WTC11 (cell line): ENCODE measurements at regions not wholly inside any gene's neighbourhood (a gene's known extent, or its start where the extent isn't known, plus 50 kb on each side); places are given as distances from the start of the nearest gene placed in this dataset.

Source experiments
- ATAC-seq: fragments of 200-7000 bp; cut with Tn5 transposase; 2 replicates; pipeline ENCODE4 v1.10.0; 2021; ENCODE audit warnings: mild to moderate bottlenecking, moderate library complexity
- CTCF ChIA-PET: fragments of 300-600 bp; sonication (Branson Sonifier 250); formaldehyde crosslinking; loops from one replicate; lab custom pipeline; 2021; ENCODE audit warnings: antibody characterized with exemption; lab: Charles Lee
- POLR2A ChIA-PET: fragments of 350-600 bp; sonication (Branson Sonifier 250); formaldehyde crosslinking; loops from one replicate; lab custom pipeline; 2021; ENCODE audit warnings: antibody characterized with exemption; lab: Charles Lee
- DNase-seq: peaks from one replicate; pipeline ENCODE4 v3.0.0; 2021; ENCODE audit warnings: low spot score
- H3K27ac Mint-ChIP-seq: 2 replicates; pipeline ENCODE4 v1.8.0; 2021; ENCODE audit warnings: mixed read lengths
- H3K27me3 Mint-ChIP-seq: 2 replicates; pipeline ENCODE4 v1.8.0; 2021; ENCODE audit warnings: low read depth, mild to moderate bottlenecking, moderate library complexity, mixed read lengths
- H3K36me3 Mint-ChIP-seq: 2 replicates; pipeline ENCODE4 v1.8.0; 2021; ENCODE audit warnings: mixed read lengths
- H3K4me1 Mint-ChIP-seq: 2 replicates; pipeline ENCODE4 v1.8.0; 2022; ENCODE audit warnings: mixed read lengths
- H3K4me3 Mint-ChIP-seq: 2 replicates; pipeline ENCODE4 v1.8.0; 2021; ENCODE audit warnings: mild to moderate bottlenecking, moderate library complexity, mixed read lengths
- H3K9me3 Mint-ChIP-seq: 2 replicates; pipeline ENCODE4 v1.8.0; 2021; ENCODE audit warnings: mixed read lengths
- CBFB ChIP-seq: sonication (generic); formaldehyde crosslinking; IDR thresholded peaks from 2 replicates; pipeline ENCODE4 v1.8.1; 2022; ENCODE audit warnings: mild to moderate bottlenecking, low read depth, missing genetic modification reagents
- CDX4 ChIP-seq: fragments of 250-450 bp; sonication (Bioruptor Pico); IDR thresholded peaks from 2 replicates; pipeline ENCODE4 v1.9.0; 2021; ENCODE audit warnings: moderate library complexity, mild to moderate bottlenecking, inconsistent platforms, borderline replicate concordance
- CREB1 ChIP-seq: sonication (generic); formaldehyde crosslinking; IDR thresholded peaks from 2 replicates; pipeline ENCODE4 v1.8.0; 2023; ENCODE audit warnings: mild to moderate bottlenecking, missing genetic modification reagents
- FOXP4 ChIP-seq: sonication (generic); formaldehyde crosslinking; IDR thresholded peaks from 2 replicates; pipeline ENCODE4 v1.8.0; 2022; ENCODE audit warnings: mild to moderate bottlenecking, missing genetic modification reagents
- IRF2 ChIP-seq: sonication (generic); formaldehyde crosslinking; IDR thresholded peaks from 2 replicates; pipeline ENCODE4 v1.8.0; 2022; ENCODE audit warnings: low read depth, missing genetic modification reagents, borderline replicate concordance
- JAZF1 ChIP-seq: fragments of 250-450 bp; sonication (Bioruptor Pico); IDR thresholded peaks from 2 replicates; pipeline ENCODE4 v1.9.0; 2021; ENCODE audit warnings: moderate library complexity, mild to moderate bottlenecking, inconsistent platforms
- MYBL2 ChIP-seq: sonication (generic); formaldehyde crosslinking; IDR thresholded peaks from 2 replicates; pipeline ENCODE4 v1.8.1; 2023; ENCODE audit warnings: mild to moderate bottlenecking, moderate library complexity, missing genetic modification reagents
- NR1H2 ChIP-seq: sonication (generic); formaldehyde crosslinking; IDR thresholded peaks from 2 replicates; pipeline ENCODE4 v1.9.0; 2021; ENCODE audit warnings: mild to moderate bottlenecking, moderate library complexity, missing genetic modification reagents
- PRRX2 ChIP-seq: fragments of 250-450 bp; sonication (Bioruptor Pico); IDR thresholded peaks from 2 replicates; pipeline ENCODE4 v1.8.0; 2021; ENCODE audit warnings: mild to moderate bottlenecking
- RELA ChIP-seq: sonication (generic); formaldehyde crosslinking; IDR thresholded peaks from 2 replicates; pipeline ENCODE4 v1.8.1; 2022; ENCODE audit warnings: missing genetic modification reagents, mild to moderate bottlenecking, borderline replicate concordance
- TEAD4 ChIP-seq: sonication (generic); formaldehyde crosslinking; IDR thresholded peaks from 2 replicates; pipeline ENCODE4 v1.8.0; 2022; ENCODE audit warnings: mild to moderate bottlenecking, missing genetic modification reagents
- ZNF281 ChIP-seq: sonication (generic); formaldehyde crosslinking; IDR thresholded peaks from 2 replicates; pipeline ENCODE4 v1.8.0; 2023; ENCODE audit warnings: mild to moderate bottlenecking, missing genetic modification reagents
- ZNF425 ChIP-seq: fragments of 250-450 bp; sonication (Bioruptor Pico); conservative IDR thresholded peaks from 2 replicates; pipeline ENCODE4 v1.9.0; 2021; ENCODE audit warnings: mild to moderate bottlenecking
- ZNF532 ChIP-seq: fragments of 250-450 bp; sonication (Bioruptor Pico); IDR thresholded peaks from 2 replicates; pipeline ENCODE4 v1.9.0; 2021; ENCODE audit warnings: mild to moderate bottlenecking, borderline replicate concordance

- TF ChIP-seq FOXP4 (CRISPR knock-in tag): no peak
Observed at GRCh38 chr3:31029706-31030105, 135.2 kb upstream of the GADL1 start (continued).

- TF ChIP-seq CREB1 (CRISPR knock-in tag): no peak
- ATAC-seq (no peak), DNase-seq (no peak)
- ChIA-PET CTCF (no interaction called here), POLR2A (no interaction called here)
- H3K36me3 Mint-ChIP-seq: no peaks in the 10 kb centered on the region
- no peaks in the 10 kb centered on the region for H3K27me3 Mint-ChIP-seq
- H3K4me1 Mint-ChIP-seq: peaks cover 7% of the 10 kb centered on the region
- H3K9me3 Mint-ChIP-seq: peaks cover 3% of the 10 kb centered on the region; the same call in 1 of the 2 replicates
- no peak overlapping the region for H3K27ac Mint-ChIP-seq
- no peak overlapping the region for H3K4me3 Mint-ChIP-seq
Observed at GRCh38 chr3:31035681-31036080, 141.2 kb upstream of the GADL1 start.

- Mint-ChIP-seq H3K27me3 (no peaks in the 10 kb centered on the region), H3K4me3 (no peak overlapping the region), H3K9me3 (peaks cover 14% of the 10 kb centered on the region), H3K4me1 (peaks cover 26% of the 10 kb centered on the region), H3K27ac (no peak overlapping the region), H3K36me3 (peaks cover 9% of the 10 kb centered on the region)
- ChIA-PET POLR2A (no interaction called here), CTCF (no interaction called here)
- no peak for TF ChIP-seq RELA (CRISPR knock-in tag)
- no peak for TF ChIP-seq ZNF281 (CRISPR knock-in tag)
- no peak for TF ChIP-seq CDX4
- TF ChIP-seq ZNF425 (CRISPR knock-in tag): no peak
- no peak for TF ChIP-seq TEAD4 (CRISPR knock-in tag)
- TF ChIP-seq PRRX2 (CRISPR knock-in tag): no peak
- no peak for TF ChIP-seq CBFB (CRISPR knock-in tag)
- TF ChIP-seq JAZF1 (CRISPR knock-in tag): no peak
- TF ChIP-seq NR1H2 (CRISPR knock-in tag): no peak
- no peak for DNase-seq
- no peak for ATAC-seq
Observed at GRCh38 chr3:31038086-31038739, 143.8 kb upstream of the GADL1 start.

- POLR2A ChIA-PET: no interaction called here
- DNase-seq (no peak), ATAC-seq (no peak)
- H3K27me3 Mint-ChIP-seq: no peaks in the 10 kb centered on the region
- CTCF ChIA-PET: no interaction called here
- no peak overlapping the region for H3K27ac Mint-ChIP-seq
- no peak overlapping the region for H3K4me3 Mint-ChIP-seq
- H3K4me1 Mint-ChIP-seq: peaks cover 26% of the 10 kb centered on the region
- peaks cover 23% of the 10 kb centered on the region for H3K9me3 Mint-ChIP-seq
- H3K36me3 Mint-ChIP-seq: peaks cover 16% of the 10 kb centered on the region
- no peak for TF ChIP-seq MYBL2 (CRISPR knock-in tag)
- TF ChIP-seq IRF2: no peak
- no peak for TF ChIP-seq ZNF532 (CRISPR knock-in tag)
Observed at GRCh38 chr3:31039145-31039544, 144.7 kb upstream of the GADL1 start.
